NCI-H69 (cell line): ENCODE measurements at regions not wholly inside any gene's neighbourhood (a gene's known extent, or its start where the extent isn't known, plus 50 kb on each side); places are given as distances from the start of the nearest gene placed in this dataset.
"Not testable (repeated sequence)": the region's sequence is repeated elsewhere in the genome, so short reads cannot be mapped to it uniquely, and the experiment has no call there.

Experiments
- DNase-seq: peaks from one replicate; lab custom pipeline; 2025; lab: John Stamatoyannopoulos, UW

- DNase-seq = no peak
Observed at GRCh38 chr13:100811928-100812327, 137.3 kb upstream of the TMTC4 start.

GRCh38 chr13:100811024-100811865 lies 136.7 kb upstream of the TMTC4 start:
- no peak for DNase-seq

GRCh38 chr13:100810481-100810880 lies 135.9 kb upstream of the TMTC4 start:
- no peak for DNase-seq

GRCh38 chr13:100809856-100810255 lies 135.3 kb upstream of the TMTC4 start:
- peak; percentile 50 for DNase-seq

- no peak for DNase-seq
Observed at GRCh38 chr13:100809129-100809390, 134.5 kb upstream of the TMTC4 start.

GRCh38 chr13:100808330-100809128 lies 133.9 kb upstream of the TMTC4 start:
- DNase-seq = no peak

GRCh38 chr13:100803091-100803490 lies 128.5 kb upstream of the TMTC4 start:
- DNase-seq = peak; percentile 5

- no peak for DNase-seq
Observed at GRCh38 chr13:100800283-100800875, 125.8 kb upstream of the TMTC4 start.

- no peak for DNase-seq
Observed at GRCh38 chr13:100798739-100799361, 124.3 kb upstream of the TMTC4 start.

- DNase-seq = no peak
Observed at GRCh38 chr13:100797921-100798320, 123.3 kb upstream of the TMTC4 start.

- DNase-seq = no peak
Observed at GRCh38 chr13:100796463-100796862, 121.9 kb upstream of the TMTC4 start.

- DNase-seq = no peak
Observed at GRCh38 chr13:100794575-100794974, 120.0 kb upstream of the TMTC4 start.

- DNase-seq = no peak
Observed at GRCh38 chr13:100790405-100790804, 115.8 kb upstream of the TMTC4 start.

- no peak for DNase-seq
Observed at GRCh38 chr13:100789968-100790367, 115.4 kb upstream of the TMTC4 start.

- no peak for DNase-seq
Observed at GRCh38 chr13:100789481-100789880, 114.9 kb upstream of the TMTC4 start.

- no peak for DNase-seq
Observed at GRCh38 chr13:100789025-100789424, 114.4 kb upstream of the TMTC4 start.

- no peak for DNase-seq
Observed at GRCh38 chr13:100788540-100788939, 113.9 kb upstream of the TMTC4 start.

- no peak for DNase-seq
Observed at GRCh38 chr13:100787899-100788298, 113.3 kb upstream of the TMTC4 start.

GRCh38 chr13:100776686-100777085 lies 102.1 kb upstream of the TMTC4 start:
- DNase-seq = not testable (repeated sequence)

- no peak for DNase-seq
Observed at GRCh38 chr13:100773923-100774663, 99.5 kb upstream of the TMTC4 start.

- DNase-seq = no peak
Observed at GRCh38 chr13:100773429-100773828, 98.8 kb upstream of the TMTC4 start.

GRCh38 chr13:100767192-100767591 lies 92.6 kb upstream of the TMTC4 start:
- DNase-seq = no peak
